ENCODE measurements at regions not wholly inside any gene's neighbourhood (a gene's known extent, or its start where the extent isn't known, plus 50 kb on each side); places are given as distances from the start of the nearest gene placed in this dataset.

GRCh38 chr2:157192445-157193423 lies 64.8 kb upstream of the GALNT5 start:
- Histone ChIP-seq H3K4me2 (ENCODE audit: low read length) (no peak overlapping the region), H3K4me3 (ENCODE audit: low read length) (no peak overlapping the region), H3K9me3 (ENCODE audit: control insufficient read depth, insufficient read depth, low read length) (no peaks in the 10 kb centered on the region), H3K9me2 (replicated peaks; ENCODE audit: control insufficient read depth, low read length) (no peaks in the 10 kb centered on the region), H3K27me3 (ENCODE audit: control insufficient read depth, low read length) (no peaks in the 10 kb centered on the region), H3K79me2 (ENCODE audit: control insufficient read depth, low read length) (no peaks in the 10 kb centered on the region), H4K20me1 (ENCODE audit: control insufficient read depth, insufficient read depth, low read depth, low read length) (no peaks in the 10 kb centered on the region), H3F3A (ENCODE audit: control insufficient read depth, insufficient read depth) (no peaks in the 10 kb centered on the region), H3K27ac (ENCODE audit: low read depth, low read length) (no peak overlapping the region), H3K4me1 (ENCODE audit: control insufficient read depth, low read length) (no peaks in the 10 kb centered on the region), H3K36me3 (ENCODE audit: control insufficient read depth, low read length) (no peaks in the 10 kb centered on the region)
- TF ChIP-seq EZH2phosphoT487 (IDR thresholded peaks at IDR 0.05; ENCODE audit: borderline replicate concordance, low read length) (no peak), CTCF (IDR thresholded peaks at IDR 0.05; ENCODE audit: low read depth, low read length, poor library complexity, severe bottlenecking) (no peak)

DNA sequence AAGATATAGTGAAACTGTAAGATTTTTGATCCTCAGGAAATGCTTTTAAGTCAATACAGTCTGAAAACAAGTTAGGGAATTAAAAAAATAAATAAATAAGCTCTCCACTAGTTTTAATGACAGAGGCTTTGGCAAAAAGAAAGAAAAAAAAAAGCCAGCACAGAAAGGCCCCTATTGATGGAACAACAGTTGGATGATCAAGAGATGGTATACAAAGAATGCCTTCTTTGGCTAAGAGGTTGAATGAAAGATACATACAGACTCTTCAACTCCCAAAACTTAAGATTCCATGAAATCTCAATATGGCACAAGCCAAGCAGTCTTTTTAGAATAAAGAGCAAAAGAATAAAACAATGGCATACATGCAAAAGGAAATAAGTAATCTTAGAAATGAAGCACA lies 64.0 kb upstream of the GALNT5 start:
- Histone ChIP-seq H3K27ac (ENCODE audit: low read depth, low read length) (no peak overlapping the region), H3K4me3 (ENCODE audit: low read length) (no peak overlapping the region), H3K79me2 (ENCODE audit: control insufficient read depth, low read length) (no peaks in the 10 kb centered on the region), H3F3A (ENCODE audit: control insufficient read depth, insufficient read depth) (no peaks in the 10 kb centered on the region), H4K20me1 (ENCODE audit: control insufficient read depth, insufficient read depth, low read depth, low read length) (no peaks in the 10 kb centered on the region), H3K36me3 (ENCODE audit: control insufficient read depth, low read length) (no peaks in the 10 kb centered on the region), H3K9me2 (replicated peaks; ENCODE audit: control insufficient read depth, low read length) (no peaks in the 10 kb centered on the region), H3K9me3 (ENCODE audit: control insufficient read depth, insufficient read depth, low read length) (no peaks in the 10 kb centered on the region), H3K4me1 (ENCODE audit: control insufficient read depth, low read length) (no peaks in the 10 kb centered on the region), H3K27me3 (ENCODE audit: control insufficient read depth, low read length) (peaks cover 4% of the 10 kb centered on the region; the same call in 1 of the 2 replicates), H3K4me2 (ENCODE audit: low read length) (no peak overlapping the region)
- TF ChIP-seq CTCF (IDR thresholded peaks at IDR 0.05; ENCODE audit: low read depth, low read length, poor library complexity, severe bottlenecking) (no peak), EZH2phosphoT487 (IDR thresholded peaks at IDR 0.05; ENCODE audit: borderline replicate concordance, low read length) (no peak)

- H3K4me1 ChIP-seq (ENCODE audit: control insufficient read depth, low read length), result no peaks in the 10 kb centered on the region
- TF ChIP-seq EZH2phosphoT487 (IDR thresholded peaks at IDR 0.05; ENCODE audit: borderline replicate concordance, low read length) (no peak), CTCF (IDR thresholded peaks at IDR 0.05; ENCODE audit: low read depth, low read length, poor library complexity, severe bottlenecking) (peak; percentile 69)
- no peak overlapping the region for H3K4me2 ChIP-seq (ENCODE audit: low read length)
- H3K79me2 ChIP-seq (ENCODE audit: control insufficient read depth, low read length), result no peaks in the 10 kb centered on the region
- no peak overlapping the region for H3K4me3 ChIP-seq (ENCODE audit: low read length)
- H3K27ac ChIP-seq (ENCODE audit: low read depth, low read length), result no peak overlapping the region
- no peaks in the 10 kb centered on the region for H3K9me2 ChIP-seq (replicated peaks; ENCODE audit: control insufficient read depth, low read length)
- H3K27me3 ChIP-seq (ENCODE audit: control insufficient read depth, low read length), result peaks cover 4% of the 10 kb centered on the region; the same call in 1 of the 2 replicates
- H3F3A ChIP-seq (ENCODE audit: control insufficient read depth, insufficient read depth), result no peaks in the 10 kb centered on the region
- no peaks in the 10 kb centered on the region for H3K36me3 ChIP-seq (ENCODE audit: control insufficient read depth, low read length)
- no peaks in the 10 kb centered on the region for H4K20me1 ChIP-seq (ENCODE audit: control insufficient read depth, insufficient read depth, low read depth, low read length)
- no peaks in the 10 kb centered on the region for H3K9me3 ChIP-seq (ENCODE audit: control insufficient read depth, insufficient read depth, low read length)
Measured at GRCh38 chr2:157194097-157194688, 63.3 kb upstream of the GALNT5 start.

All from DOHH2 (cell line).